Mononuclear cell (primary cell): ENCODE measurements at regions not wholly inside any gene's neighbourhood (a gene's known extent, or its start where the extent isn't known, plus 50 kb on each side); places are given as distances from the start of the nearest gene placed in this dataset.

ENCODE experiments used
- H3K27me3 ChIP-seq: 2 replicates; pipeline ENCODE4 v1.6.0; 2011; ENCODE audit warnings: low read length, control low read depth; ENCODE audit not compliant: insufficient read depth
- H3K4me1 ChIP-seq: 2 replicates; pipeline ENCODE4 v1.5.1; 2011; ENCODE audit warnings: mild to moderate bottlenecking, low read length, control low read depth; ENCODE audit not compliant: insufficient read depth
- H3K4me3 ChIP-seq: 2 replicates; pipeline ENCODE4 v1.5.1; 2011; ENCODE audit warnings: mild to moderate bottlenecking, low read length, moderate library complexity
- H3K9me3 ChIP-seq: 2 replicates; pipeline ENCODE4 v1.5.1; 2011; ENCODE audit warnings: low read depth, mild to moderate bottlenecking, control low read depth, low read length

- H3K4me3 ChIP-seq, result no peak overlapping the region
- no peaks in the 10 kb centered on the region for H3K27me3 ChIP-seq
- peaks cover 24% of the 10 kb centered on the region for H3K4me1 ChIP-seq
- H3K9me3 ChIP-seq, result no peaks in the 10 kb centered on the region
Observed at GRCh38 chr6:109299265-109299607, 83.0 kb downstream of the CD164 start.

- H3K9me3 ChIP-seq, result no peaks in the 10 kb centered on the region
- peaks cover 22% of the 10 kb centered on the region for H3K4me1 ChIP-seq
- no peak overlapping the region for H3K4me3 ChIP-seq
- H3K27me3 ChIP-seq, result no peaks in the 10 kb centered on the region
Observed at GRCh38 chr6:109298605-109299264, 83.5 kb downstream of the CD164 start.

- Histone ChIP-seq H3K9me3 (no peaks in the 10 kb centered on the region), H3K27me3 (no peaks in the 10 kb centered on the region), H3K4me3 (no peak overlapping the region), H3K4me1 (peaks cover 19% of the 10 kb centered on the region)
Observed at GRCh38 chr6:109297406-109298110, 84.7 kb downstream of the CD164 start.

GRCh38 chr6:109296971-109297372 is 85.3 kb downstream of the CD164 start:
- Histone ChIP-seq H3K27me3 (no peaks in the 10 kb centered on the region), H3K4me3 (no peak overlapping the region), H3K4me1 (peaks cover 19% of the 10 kb centered on the region), H3K9me3 (no peaks in the 10 kb centered on the region)

GRCh38 chr6:109296452-109296851 is 85.8 kb downstream of the CD164 start:
- H3K4me1 ChIP-seq, result peaks cover 19% of the 10 kb centered on the region
- no peak overlapping the region for H3K4me3 ChIP-seq
- H3K27me3 ChIP-seq, result no peaks in the 10 kb centered on the region
- no peaks in the 10 kb centered on the region for H3K9me3 ChIP-seq

GRCh38 chr6:109295774-109296156 is 86.5 kb downstream of the CD164 start:
- Histone ChIP-seq H3K27me3 (no peaks in the 10 kb centered on the region), H3K4me3 (no peak overlapping the region), H3K4me1 (peaks cover 19% of the 10 kb centered on the region), H3K9me3 (no peaks in the 10 kb centered on the region)

- no peak overlapping the region for H3K4me3 ChIP-seq
- no peaks in the 10 kb centered on the region for H3K27me3 ChIP-seq
- H3K9me3 ChIP-seq, result no peaks in the 10 kb centered on the region
- peaks cover 18% of the 10 kb centered on the region for H3K4me1 ChIP-seq
Observed at GRCh38 chr6:109295109-109295773, 87.0 kb downstream of the CD164 start.

GRCh38 chr6:109292983-109293586 is 89.2 kb downstream of the CD164 start:
- no peak overlapping the region for H3K4me3 ChIP-seq
- H3K9me3 ChIP-seq, result no peaks in the 10 kb centered on the region
- H3K27me3 ChIP-seq, result no peaks in the 10 kb centered on the region
- H3K4me1 ChIP-seq, result peaks cover 4% of the 10 kb centered on the region

GRCh38 chr6:109292420-109292819 is 89.8 kb downstream of the CD164 start:
- H3K9me3 ChIP-seq, result no peaks in the 10 kb centered on the region
- H3K4me3 ChIP-seq, result no peak overlapping the region
- no peaks in the 10 kb centered on the region for H3K27me3 ChIP-seq
- peaks cover 4% of the 10 kb centered on the region for H3K4me1 ChIP-seq

GRCh38 chr6:109291902-109292301 is 90.4 kb downstream of the CD164 start:
- peaks cover 4% of the 10 kb centered on the region for H3K4me1 ChIP-seq
- no peaks in the 10 kb centered on the region for H3K9me3 ChIP-seq
- no peaks in the 10 kb centered on the region for H3K27me3 ChIP-seq
- H3K4me3 ChIP-seq, result no peak overlapping the region

GRCh38 chr6:109290143-109290931 is 91.9 kb downstream of the CD164 start:
- Histone ChIP-seq H3K9me3 (no peaks in the 10 kb centered on the region), H3K27me3 (no peaks in the 10 kb centered on the region), H3K4me1 (peaks cover 4% of the 10 kb centered on the region), H3K4me3 (no peak overlapping the region)

GRCh38 chr6:109285366-109285765 is 96.9 kb downstream of the CD164 start:
- Histone ChIP-seq H3K9me3 (no peaks in the 10 kb centered on the region), H3K4me1 (peaks cover 3% of the 10 kb centered on the region), H3K4me3 (no peak overlapping the region), H3K27me3 (no peaks in the 10 kb centered on the region)

GRCh38 chr6:109284675-109285074 is 97.6 kb downstream of the CD164 start:
- no peaks in the 10 kb centered on the region for H3K27me3 ChIP-seq
- H3K4me3 ChIP-seq, result no peak overlapping the region
- peaks cover 3% of the 10 kb centered on the region for H3K4me1 ChIP-seq
- H3K9me3 ChIP-seq, result no peaks in the 10 kb centered on the region

- Histone ChIP-seq H3K4me1 (peaks cover 3% of the 10 kb centered on the region), H3K9me3 (no peaks in the 10 kb centered on the region), H3K27me3 (no peaks in the 10 kb centered on the region), H3K4me3 (no peak overlapping the region)
Observed at GRCh38 chr6:109282756-109283155, 99.5 kb downstream of the CD164 start.

- no peaks in the 10 kb centered on the region for H3K9me3 ChIP-seq
- no peak overlapping the region for H3K4me3 ChIP-seq
- peaks cover 3% of the 10 kb centered on the region for H3K4me1 ChIP-seq
- H3K27me3 ChIP-seq, result no peaks in the 10 kb centered on the region
Observed at GRCh38 chr6:109279628-109280027, 102.6 kb downstream of the CD164 start.
